ENCODE measurements at regions not wholly inside any gene's neighbourhood (a gene's known extent, or its start where the extent isn't known, plus 50 kb on each side); places are given as distances from the start of the nearest gene placed in this dataset.

- Histone ChIP-seq H3T11ph (ENCODE audit: low read length) (no peak overlapping the region), H2BK15ac (ENCODE audit: low read depth, low read length) (no peak overlapping the region), H4K20me1 (ENCODE audit: control insufficient read depth, insufficient read depth, insufficient read length) (no peaks in the 10 kb centered on the region), H3K4ac (ENCODE audit: low read depth, low read length) (no peak overlapping the region), H3K9me3 (ENCODE audit: control insufficient read depth, low read depth, low read length) (no peaks in the 10 kb centered on the region), H3K56ac (ENCODE audit: insufficient read length, low read depth, low read length) (no peak overlapping the region), H3K23ac (ENCODE audit: insufficient read length, low read depth, low read length) (no peak overlapping the region), H4K8ac (replicated peaks; ENCODE audit: insufficient read length, low read depth, low read length) (no peak overlapping the region), H3K14ac (ENCODE audit: insufficient read depth, low read length) (no peak overlapping the region), H3K27me3 (ENCODE audit: insufficient read depth, low read length) (no peaks in the 10 kb centered on the region), H2BK120ac (ENCODE audit: low read depth, low read length, poor library complexity, severe bottlenecking) (no peak overlapping the region), H3K18ac (ENCODE audit: insufficient read length, low read depth, low read length) (no peak overlapping the region), H4K5ac (ENCODE audit: insufficient read length, low read depth, low read length) (no peak overlapping the region), H4K91ac (ENCODE audit: insufficient read length, low read depth, low read length) (no peak overlapping the region), H3K27ac (ENCODE audit: insufficient read length, low read depth, low read length) (no peak overlapping the region), H3K9ac (ENCODE audit: extremely low read depth, insufficient read length, low read length) (no peak overlapping the region), H2AK5ac (ENCODE audit: insufficient read length, low read length) (no peak overlapping the region), H2BK20ac (ENCODE audit: low read depth, low read length, poor library complexity, severe bottlenecking) (no peak overlapping the region), H2BK5ac (ENCODE audit: insufficient read length, low read length) (no peak overlapping the region), H2BK12ac (ENCODE audit: insufficient read length, low read depth, low read length) (no peak overlapping the region), H3K79me2 (ENCODE audit: insufficient read depth, low read length) (no peaks in the 10 kb centered on the region), H2AFZ (ENCODE audit: low read length) (no peak overlapping the region), H3K4me2 (ENCODE audit: insufficient read depth, insufficient read length, low read length) (no peak overlapping the region), H3K23me2 (ENCODE audit: insufficient read length, low read depth, low read length, poor library complexity, severe bottlenecking) (no peaks in the 10 kb centered on the region), H3K79me1 (ENCODE audit: insufficient read depth, low read depth, low read length, poor library complexity, severe bottlenecking) (no peaks in the 10 kb centered on the region), H3K4me1 (ENCODE audit: insufficient read depth, low read length) (no peaks in the 10 kb centered on the region)
- no peaks in the 10 kb centered on the region for H3K4me1 Mint-ChIP-seq
- H3K27ac Mint-ChIP-seq = no peak overlapping the region
- no peak overlapping the region for H3K4me3 Mint-ChIP-seq
- WGBS (ENCODE audit: extremely low coverage, insufficient read length, low lambda C conversion rate) = no CpG with 5 or more reads among the region's 2 CpGs
- no peaks in the 10 kb centered on the region for H3K27me3 Mint-ChIP-seq (ENCODE audit: low read depth)
- H3K9me3 Mint-ChIP-seq = no peaks in the 10 kb centered on the region
- H3K36me3 Mint-ChIP-seq (ENCODE audit: insufficient read depth in 1 of 3, low read depth in 3 of 3) = no peaks in the 10 kb centered on the region
- TF ChIP-seq CTCF (conservative IDR thresholded peaks at IDR 0.05) = no peak
- DNase-seq = no peak
Measured at GRCh38 chr2:189951791-189952535, 110.6 kb downstream of the MSTN start.
